ENCODE measurements at regions not wholly inside any gene's neighbourhood (a gene's known extent, or its start where the extent isn't known, plus 50 kb on each side); places are given as distances from the start of the nearest gene placed in this dataset.

GRCh38 chr15:37810381-37810780 is 124.1 kb upstream of the TMCO5A start:
- H3K4me3 Mint-ChIP-seq: no peak overlapping the region
- Histone ChIP-seq H3K9me2 (ENCODE audit: insufficient read depth) (no peaks in the 10 kb centered on the region), H3K27me3 (ENCODE audit: insufficient read depth) (no peaks in the 10 kb centered on the region), H3K4me3 (no peak overlapping the region), H3K36me3 (ENCODE audit: insufficient read depth) (no peaks in the 10 kb centered on the region), H3K27ac (ENCODE audit: low read depth) (no peak overlapping the region), H3K79me2 (replicated peaks; ENCODE audit: insufficient read depth) (no peaks in the 10 kb centered on the region), H3K4me2 (no peak overlapping the region), H4K20me1 (replicated peaks; ENCODE audit: insufficient read depth) (no peaks in the 10 kb centered on the region), H3F3A (replicated peaks; ENCODE audit: low read depth) (no peaks in the 10 kb centered on the region), H3K4me1 (ENCODE audit: insufficient read depth) (no peaks in the 10 kb centered on the region), H2AFZ (no peak overlapping the region)
- TF ChIP-seq EZH2 (IDR thresholded peaks at IDR 0.05; ENCODE audit: low read depth, unreplicated experiment) (no peak), ZNF462 (CRISPR knock-in tag; IDR thresholded peaks at IDR 0.05) (no peak), STAT1 (IDR thresholded peaks at IDR 0.05; ENCODE audit: unreplicated experiment) (no peak), ETS1 (IDR thresholded peaks at IDR 0.05) (no peak), POLR2AphosphoS5 (IDR thresholded peaks at IDR 0.05; ENCODE audit: low read depth) (no peak), NANOG (IDR thresholded peaks at IDR 0.05; ENCODE audit: borderline replicate concordance) (no peak), ZNF331 (CRISPR knock-in tag; IDR thresholded peaks at IDR 0.05; ENCODE audit: low read depth) (no peak), CTCF (conservative IDR thresholded peaks at IDR 0.05; ENCODE audit: low read depth in 2 of 2) (no peak), EZH2phosphoT487 (IDR thresholded peaks at IDR 0.05; ENCODE audit: unreplicated experiment) (no peak), ZNF114 (CRISPR knock-in tag; IDR thresholded peaks at IDR 0.05) (no peak), CREB1 (CRISPR knock-in tag; IDR thresholded peaks at IDR 0.05; ENCODE audit: low read depth) (no peak), JUNB (IDR thresholded peaks at IDR 0.05; ENCODE audit: unreplicated experiment) (no peak), REST (IDR thresholded peaks at IDR 0.05; ENCODE audit: unreplicated experiment) (no peak)
- H3K27me3 Mint-ChIP-seq (ENCODE audit: insufficient read depth, low read depth, poor library complexity): peaks cover 4% of the 10 kb centered on the region
- no peak for ATAC-seq
- no peak overlapping the region for H3K27ac Mint-ChIP-seq
- H3K4me1 Mint-ChIP-seq: peaks cover 5% of the 10 kb centered on the region; the same call in 2 of the 3 replicates
- H3K9me3 Mint-ChIP-seq: peaks cover 3% of the 10 kb centered on the region; the same call in 2 of the 3 replicates
- no peak for DNase-seq (ENCODE audit: low spot score)
- no peaks in the 10 kb centered on the region for H3K36me3 Mint-ChIP-seq (ENCODE audit: low read depth)

Measured in GM23338 (cell line).